Dermis microvascular lymphatic vessel endothelial cell (primary cell): ENCODE measurements at regions not wholly inside any gene's neighbourhood (a gene's known extent, or its start where the extent isn't known, plus 50 kb on each side); places are given as distances from the start of the nearest gene placed in this dataset.

Source experiments
- DNase-seq, 2 donors: peaks; one replicate each; pipeline versions ENCODE4 v3.0.0 to v3.0.0-alpha.2; 2010; ENCODE audit warnings: low read depth in 2 of 2

DNA sequence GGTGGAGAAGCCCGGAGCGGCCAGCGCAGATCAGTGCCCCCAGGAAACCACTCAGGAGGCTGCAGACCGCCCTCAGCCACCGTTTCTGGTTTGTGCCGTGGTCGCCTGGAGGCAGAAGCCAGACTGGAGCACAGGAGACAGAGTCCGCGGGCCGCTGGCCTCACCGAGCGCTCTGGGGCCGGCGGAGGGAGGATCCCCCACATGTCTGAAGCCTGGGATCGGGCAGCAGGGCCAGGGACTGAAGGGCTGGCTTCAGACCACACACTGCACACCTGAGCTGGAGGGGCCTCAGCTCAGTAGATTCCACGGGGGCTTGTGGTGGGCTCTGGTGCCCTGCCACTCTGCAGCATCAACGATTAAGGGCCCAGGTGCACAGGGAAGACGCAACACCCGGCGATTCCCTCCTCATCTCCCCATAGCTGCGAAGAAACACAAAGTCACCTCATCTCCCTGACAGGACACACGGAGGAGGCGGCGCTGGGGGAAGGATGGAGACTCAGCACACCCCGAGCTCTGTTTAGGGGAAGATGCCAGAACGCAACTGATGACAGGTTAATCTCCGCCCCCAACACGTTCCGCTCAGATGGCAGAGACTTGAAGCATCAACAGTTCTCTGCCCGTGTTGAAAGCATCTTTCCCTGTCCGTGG is 408.1 kb downstream of the GALR1 start:
- DNase-seq = no peak

- DNase-seq = no peak
These were observed 408.6 kb downstream of the GALR1 start for GRCh38 chr18:77658299-77658662.

DNA sequence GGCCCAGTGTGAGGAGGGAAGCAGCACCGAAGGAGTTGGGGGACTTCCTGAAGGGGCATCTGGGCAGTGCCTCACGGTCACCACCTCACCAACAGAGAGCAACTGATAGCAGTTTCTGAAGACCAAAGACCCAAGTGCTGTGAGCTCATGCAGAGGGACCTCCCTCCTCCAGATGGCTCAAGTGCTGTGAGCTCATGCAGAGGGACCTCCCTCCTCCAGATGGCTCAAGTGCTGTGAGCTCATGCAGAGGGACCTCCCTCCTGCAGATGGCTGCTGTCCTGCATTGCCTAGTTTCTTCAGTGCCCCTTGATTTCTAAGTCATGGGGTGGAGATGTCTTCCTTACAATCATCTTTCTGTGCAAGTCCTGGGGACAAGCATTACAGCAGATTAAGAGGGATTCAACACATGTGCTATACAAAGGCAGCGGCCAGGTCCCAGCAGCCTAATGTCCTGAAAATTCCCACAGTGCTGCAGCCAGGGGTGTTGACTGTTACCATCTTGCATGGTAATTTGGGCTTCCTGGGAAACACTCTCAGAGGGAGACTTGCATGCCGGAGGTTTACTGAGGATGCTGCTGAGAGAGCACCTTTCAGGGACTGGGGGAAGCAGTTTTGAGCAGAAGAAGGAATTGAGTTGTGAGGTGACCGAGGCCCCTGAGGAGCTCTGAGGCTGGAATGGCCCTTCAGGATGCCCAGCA is 409.3 kb downstream of the GALR1 start:
- DNase-seq = no peak

- no peak for DNase-seq
These were observed 417.0 kb downstream of the GALR1 start for GRCh38 chr18:77666613-77667012.

- DNase-seq = no peak
These were observed 418.6 kb downstream of the GALR1 start for GRCh38 chr18:77668219-77668618.

- DNase-seq = no peak
These were observed 419.7 kb downstream of the GALR1 start for GRCh38 chr18:77669331-77669730.

DNA sequence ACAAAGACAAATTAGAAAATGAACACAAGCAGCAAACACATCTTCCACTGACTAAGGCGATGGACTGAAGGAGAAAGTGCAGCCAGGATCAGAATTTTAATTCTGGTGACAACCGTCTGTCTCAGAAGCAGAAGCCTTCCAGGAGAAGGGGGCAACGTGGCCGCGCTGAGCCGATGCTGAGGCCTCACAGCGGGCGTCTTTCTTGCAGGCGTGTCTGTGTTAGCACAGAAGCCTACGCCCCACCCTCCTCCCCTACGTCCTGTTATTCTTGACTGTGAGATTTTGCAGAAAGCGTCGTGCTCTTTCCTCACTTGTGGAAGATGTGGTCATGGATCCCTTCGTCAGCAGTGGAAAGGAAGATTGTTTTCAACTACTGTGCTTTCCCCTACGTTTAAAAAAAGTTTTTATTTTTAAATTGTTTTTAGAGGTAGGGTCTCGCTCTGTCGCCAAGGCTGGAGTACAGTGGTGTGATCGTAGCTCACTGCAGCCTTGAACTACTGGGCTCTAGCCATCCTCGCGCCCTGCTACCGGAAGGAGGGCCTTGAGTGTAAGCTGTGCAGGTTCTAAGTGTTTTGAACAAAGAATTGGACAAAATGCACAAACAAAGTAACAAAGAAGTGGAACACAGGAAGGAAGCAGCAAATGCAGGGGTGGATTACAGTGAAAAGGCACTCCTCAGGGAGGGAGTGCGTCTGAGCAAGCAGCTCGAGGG is 422.0 kb downstream of the GALR1 start:
- no peak for DNase-seq

- DNase-seq = no peak
These were observed 427.3 kb downstream of the GALR1 start for GRCh38 chr18:77676910-77677309.

DNA sequence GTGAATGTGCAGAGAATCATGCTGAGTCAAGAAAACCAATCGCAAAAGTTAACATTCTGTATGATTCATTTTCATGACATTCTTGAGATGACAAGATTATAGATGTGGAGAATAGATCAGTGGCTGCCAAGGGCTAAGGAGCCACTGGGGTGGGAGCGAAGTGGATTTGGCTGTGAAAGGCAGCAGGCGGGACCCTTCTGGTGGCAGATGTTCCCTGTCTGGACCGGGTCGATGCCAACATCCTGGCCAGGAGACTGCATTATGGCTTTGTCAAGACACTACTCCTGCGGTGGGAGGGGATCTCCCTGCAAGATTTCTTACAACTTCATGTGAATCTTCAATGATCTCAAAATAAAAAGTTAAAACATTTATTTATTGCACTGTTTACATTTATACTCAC is 427.9 kb downstream of the GALR1 start:
- no peak for DNase-seq

DNA sequence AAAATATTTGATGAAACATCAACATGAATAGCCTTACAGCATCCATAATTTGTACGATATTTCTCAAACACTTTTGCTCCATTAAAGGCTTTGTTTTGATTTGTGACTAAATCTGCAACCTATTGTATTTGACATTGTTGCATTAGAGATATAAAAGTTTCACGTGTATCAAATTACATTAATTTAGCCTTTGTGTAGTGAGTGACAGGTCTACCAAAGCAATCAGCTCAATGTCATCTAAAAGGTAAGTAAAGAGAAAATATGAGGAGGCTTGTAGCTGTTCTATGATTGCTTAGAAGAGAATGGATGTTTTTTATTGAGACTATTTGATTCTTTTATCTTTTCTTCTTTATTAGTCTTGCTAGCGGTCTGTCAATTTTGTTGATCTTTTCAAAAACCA is 430.2 kb downstream of the GALR1 start:
- DNase-seq = no peak

DNA sequence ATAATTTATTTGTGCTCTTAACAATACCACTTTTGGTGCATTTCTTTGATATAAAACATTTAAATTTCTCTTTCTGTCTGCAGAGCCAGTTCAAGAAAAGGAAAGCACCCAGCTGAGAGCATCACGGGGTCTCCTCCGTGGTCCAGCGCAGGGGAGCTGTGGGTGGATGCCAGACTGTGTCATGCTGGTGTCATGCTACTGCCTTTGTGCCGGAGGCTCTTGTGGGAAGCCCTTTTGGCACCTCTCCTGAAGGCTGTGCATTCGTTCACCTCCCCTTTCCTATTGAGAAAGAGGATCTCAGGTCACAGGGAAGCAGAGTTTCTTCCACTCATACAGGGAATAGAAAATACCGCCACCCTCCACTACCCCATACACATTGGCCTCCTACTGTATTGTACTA is 450.4 kb downstream of the GALR1 start:
- no peak for DNase-seq

DNA sequence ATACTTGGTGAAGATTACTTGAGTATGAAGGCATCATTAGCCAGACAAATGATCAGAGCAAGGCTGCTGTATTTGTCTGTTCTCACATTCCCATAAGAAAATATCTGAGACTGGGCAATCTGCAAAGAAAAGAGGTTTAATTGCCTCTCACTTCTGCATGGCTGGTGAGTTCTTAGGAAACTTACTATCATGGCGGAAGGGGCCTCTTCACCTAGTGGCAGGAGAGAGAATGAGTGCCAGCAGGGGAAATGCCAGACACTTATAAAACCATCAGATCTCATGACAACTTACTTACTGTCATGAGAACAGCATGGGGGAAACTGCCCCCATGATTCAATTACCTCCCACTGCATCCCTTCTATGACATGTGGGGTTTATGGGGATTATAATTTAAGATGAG is 452.3 kb downstream of the GALR1 start:
- no peak for DNase-seq

DNA sequence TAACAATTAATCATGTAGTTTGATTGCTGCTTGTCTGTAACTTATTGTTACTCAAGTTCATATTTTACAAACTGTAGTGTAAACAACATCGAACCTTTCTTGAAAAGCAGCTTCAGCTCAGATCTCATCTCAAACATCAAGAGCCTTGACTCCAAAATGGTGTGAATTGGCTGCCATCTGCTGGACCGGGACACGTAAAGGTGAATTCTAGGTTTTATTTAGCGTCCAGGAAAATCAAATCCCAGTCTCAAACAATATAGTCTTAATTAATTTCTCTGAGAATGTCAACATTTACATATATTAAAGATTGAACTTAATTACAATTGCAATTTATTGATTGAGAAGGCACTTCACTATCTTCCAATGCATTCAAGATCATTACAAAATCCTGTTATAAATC is 453.0 kb downstream of the GALR1 start:
- no peak for DNase-seq

DNA sequence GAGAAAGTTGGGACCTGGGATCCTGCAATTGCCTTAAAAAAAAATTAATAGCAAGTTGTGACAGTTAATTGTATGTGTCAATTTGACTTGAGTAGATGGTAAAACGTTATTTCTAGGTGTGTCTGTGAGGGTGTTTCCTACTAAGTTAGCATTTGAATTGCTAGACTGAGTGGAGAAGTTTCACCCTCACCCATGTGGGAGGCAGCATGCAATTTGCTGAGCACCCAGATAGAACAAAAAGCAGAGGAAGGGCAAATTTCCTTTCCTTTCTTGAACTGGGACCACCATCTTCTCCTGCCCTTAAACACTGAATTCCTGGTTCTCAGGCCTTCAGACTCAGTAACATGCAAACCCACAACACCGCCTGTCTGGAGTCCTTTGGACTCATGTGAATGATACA is 455.7 kb downstream of the GALR1 start:
- no peak for DNase-seq

- DNase-seq = no peak
These were observed 459.3 kb downstream of the GALR1 start for GRCh38 chr18:77708826-77709506.

GRCh38 chr18:77711096-77711495 is 461.4 kb downstream of the GALR1 start:
- DNase-seq = no peak

GRCh38 chr18:77714716-77715115 is 465.1 kb downstream of the GALR1 start:
- no peak for DNase-seq

GRCh38 chr18:77716282-77716681 is 466.6 kb downstream of the GALR1 start:
- DNase-seq = no peak

- DNase-seq = no peak
These were observed 483.8 kb downstream of the GALR1 start for GRCh38 chr18:77733292-77733903.

DNA sequence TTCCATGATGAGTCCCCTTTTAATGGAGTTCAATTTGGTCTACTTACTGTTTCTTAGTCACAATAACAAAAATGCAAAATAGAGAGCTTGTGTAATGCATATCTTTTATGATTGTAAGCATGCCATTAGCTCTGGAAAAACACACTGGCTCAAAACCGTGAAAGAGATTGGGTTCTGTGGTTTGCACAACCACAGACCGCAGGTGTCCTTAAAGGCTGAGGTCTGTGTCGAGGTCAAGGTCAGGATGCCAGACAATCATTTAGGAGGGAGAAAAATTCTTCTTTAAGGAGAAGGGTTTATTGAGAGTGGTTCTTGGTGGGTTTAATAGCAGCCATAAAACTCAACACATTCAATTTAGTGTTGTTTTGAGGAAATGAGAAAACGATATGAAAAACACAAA is 487.2 kb downstream of the GALR1 start:
- no peak for DNase-seq

- no peak for DNase-seq
These were observed 487.8 kb downstream of the GALR1 start for GRCh38 chr18:77737405-77737804.

- DNase-seq = no peak
These were observed 499.4 kb downstream of the GALR1 start for GRCh38 chr18:77749089-77749488.
